Right lobe of liver (tissue), 4 donors: ENCODE measurements at regions not wholly inside any gene's neighbourhood (a gene's known extent, or its start where the extent isn't known, plus 50 kb on each side); places are given as distances from the start of the nearest gene placed in this dataset.

Experiments
- POLR2A ChIP-seq: fragments of 450-650 bp; IDR thresholded peaks from one replicate; pipeline ENCODE4 v1.6.1; 2017; ENCODE audit warnings: antibody characterized with exemption, mild to moderate bottlenecking
- TF ChIP-seq, protein P1 (sequence below), 4 donors: fragments of 200-600 bp in 3 of 4; fragments of 450-650 bp in 1 of 4; IDR thresholded peaks; one replicate each; pipeline versions ENCODE4 v1.5.1 to v1.8.0; 2016 to 2022; ENCODE audit warnings: antibody characterized with exemption in 4 of 4, mild to moderate bottlenecking in 2 of 4
- donor health status: DM: no; HTN: no; CAD: no.
- donor health status: DM: no; HTN: no; CAD: no.
- donor health status: DM: no; HTN: yes; CAD: no.

DNA sequence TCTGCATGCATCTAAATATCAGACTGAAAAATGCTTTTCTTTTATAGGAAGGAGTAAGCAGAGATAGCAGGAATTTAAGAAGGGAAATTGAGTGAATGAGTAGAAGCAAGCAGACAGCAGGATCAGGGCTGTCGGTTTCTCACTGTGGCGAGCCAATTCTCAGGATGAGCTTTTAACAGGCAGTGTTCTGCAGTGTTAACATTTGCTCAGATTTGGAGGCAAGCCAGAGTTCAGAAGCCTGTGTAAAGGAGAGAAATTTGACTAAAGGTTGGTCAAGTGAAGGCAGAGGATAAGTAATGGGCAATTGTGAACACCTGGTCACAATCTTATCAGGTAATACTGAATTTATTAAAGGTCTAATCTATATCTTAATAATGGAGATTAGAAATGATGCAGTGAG lies 133.3 kb upstream of the MAGEB16 start:
- no peak for TF ChIP-seq POLR2A
- TF ChIP-seq, protein P1, sequence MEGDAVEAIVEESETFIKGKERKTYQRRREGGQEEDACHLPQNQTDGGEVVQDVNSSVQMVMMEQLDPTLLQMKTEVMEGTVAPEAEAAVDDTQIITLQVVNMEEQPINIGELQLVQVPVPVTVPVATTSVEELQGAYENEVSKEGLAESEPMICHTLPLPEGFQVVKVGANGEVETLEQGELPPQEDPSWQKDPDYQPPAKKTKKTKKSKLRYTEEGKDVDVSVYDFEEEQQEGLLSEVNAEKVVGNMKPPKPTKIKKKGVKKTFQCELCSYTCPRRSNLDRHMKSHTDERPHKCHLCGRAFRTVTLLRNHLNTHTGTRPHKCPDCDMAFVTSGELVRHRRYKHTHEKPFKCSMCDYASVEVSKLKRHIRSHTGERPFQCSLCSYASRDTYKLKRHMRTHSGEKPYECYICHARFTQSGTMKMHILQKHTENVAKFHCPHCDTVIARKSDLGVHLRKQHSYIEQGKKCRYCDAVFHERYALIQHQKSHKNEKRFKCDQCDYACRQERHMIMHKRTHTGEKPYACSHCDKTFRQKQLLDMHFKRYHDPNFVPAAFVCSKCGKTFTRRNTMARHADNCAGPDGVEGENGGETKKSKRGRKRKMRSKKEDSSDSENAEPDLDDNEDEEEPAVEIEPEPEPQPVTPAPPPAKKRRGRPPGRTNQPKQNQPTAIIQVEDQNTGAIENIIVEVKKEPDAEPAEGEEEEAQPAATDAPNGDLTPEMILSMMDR (IDR thresholded peaks at IDR 0.05), result no peak
